ENCODE measurements at regions not wholly inside any gene's neighbourhood (a gene's known extent, or its start where the extent isn't known, plus 50 kb on each side); places are given as distances from the start of the nearest gene placed in this dataset.

- Histone ChIP-seq H3K36me3 (ENCODE audit: low read depth) (no peaks in the 10 kb centered on the region), H2AFZ (peak overlapping the region; percentile 71), H3K4me1 (ENCODE audit: insufficient read depth) (peaks cover 25% of the 10 kb centered on the region), H3K9me3 (ENCODE audit: low read depth) (no peaks in the 10 kb centered on the region), H3K4me3 (peak overlapping the region; percentile 65), H3F3A (ENCODE audit: insufficient read depth) (peaks cover 16% of the 10 kb centered on the region), H4K20me1 (ENCODE audit: insufficient read depth) (no peaks in the 10 kb centered on the region), H3K79me2 (ENCODE audit: insufficient read depth) (no peaks in the 10 kb centered on the region), H3K9me2 (ENCODE audit: insufficient read depth) (no peaks in the 10 kb centered on the region), H3K27ac (peak overlapping the region; percentile 30; the same call in 1 of the 2 replicates), H3K27me3 (replicated peaks; ENCODE audit: insufficient read depth) (no peaks in the 10 kb centered on the region), H3K9ac (peak overlapping the region; percentile 31; the same call in 1 of the 2 replicates), H3K4me2 (ENCODE audit: unreplicated experiment) (peak overlapping the region; percentile 85)
- peak; percentile 49 for DNase-seq
- WGBS, 2 experiments (ENCODE audit: low coverage in 1 of 2, low lambda C conversion rate in 2 of 2, missing lambda C conversion rate in 2 of 2) = 1 to 3% methylated on average over 5 of the region's 5 CpGs
- TF ChIP-seq EZH2 (IDR thresholded peaks at IDR 0.05; ENCODE audit: insufficient read depth, poor library complexity, severe bottlenecking) (no peak), EZH2phosphoT487 (IDR thresholded peaks at IDR 0.05; ENCODE audit: insufficient read depth, low read depth) (no peak)
- in situ Hi-C loops (cut with MboI) = no loop called here
Observed at GRCh38 chr10:29692121-29692539, 57.4 kb upstream of the SVIL start.

- in situ Hi-C loops (cut with MboI) = no loop called here
- no peaks in the 10 kb centered on the region for H3K36me3 ChIP-seq (ENCODE audit: low read depth)
- peaks cover 25% of the 10 kb centered on the region for H3K4me1 ChIP-seq (ENCODE audit: insufficient read depth)
- H3K4me2 ChIP-seq (ENCODE audit: unreplicated experiment) = peak overlapping the region; percentile 85
- DNase-seq = peak; percentile 46
- peak overlapping the region; percentile 31; the same call in 1 of the 2 replicates for H3K9ac ChIP-seq
- no peak for TF ChIP-seq EZH2 (IDR thresholded peaks at IDR 0.05; ENCODE audit: insufficient read depth, poor library complexity, severe bottlenecking)
- no peak for TF ChIP-seq EZH2phosphoT487 (IDR thresholded peaks at IDR 0.05; ENCODE audit: insufficient read depth, low read depth)
- no peaks in the 10 kb centered on the region for H3K9me2 ChIP-seq (ENCODE audit: insufficient read depth)
- peak overlapping the region; percentile 30; the same call in 1 of the 2 replicates for H3K27ac ChIP-seq
- 15 to 18% methylated on average over 5 of the region's 5 CpGs for WGBS, 2 experiments (ENCODE audit: low coverage in 1 of 2, low lambda C conversion rate in 2 of 2, missing lambda C conversion rate in 2 of 2)
- no peaks in the 10 kb centered on the region for H3K27me3 ChIP-seq (replicated peaks; ENCODE audit: insufficient read depth)
- peaks cover 16% of the 10 kb centered on the region for H3F3A ChIP-seq (ENCODE audit: insufficient read depth)
- no peaks in the 10 kb centered on the region for H3K79me2 ChIP-seq (ENCODE audit: insufficient read depth)
- H4K20me1 ChIP-seq (ENCODE audit: insufficient read depth) = no peaks in the 10 kb centered on the region
- peak overlapping the region; percentile 65 for H3K4me3 ChIP-seq
- H2AFZ ChIP-seq = peak overlapping the region; percentile 71
- H3K9me3 ChIP-seq (ENCODE audit: low read depth) = no peaks in the 10 kb centered on the region
Observed at GRCh38 chr10:29691564-29692072, 56.8 kb upstream of the SVIL start.

- H2AFZ ChIP-seq = no peak overlapping the region
- 43 to 45% methylated on average over 7 of the region's 7 CpGs for WGBS, 2 experiments (ENCODE audit: low coverage in 1 of 2, low lambda C conversion rate in 2 of 2, missing lambda C conversion rate in 2 of 2)
- H3K27ac ChIP-seq = no peak overlapping the region
- no peaks in the 10 kb centered on the region for H3K36me3 ChIP-seq (ENCODE audit: low read depth)
- H3K9me3 ChIP-seq (ENCODE audit: low read depth) = no peaks in the 10 kb centered on the region
- in situ Hi-C loops (cut with MboI) = no loop called here
- no peaks in the 10 kb centered on the region for H3K9me2 ChIP-seq (ENCODE audit: insufficient read depth)
- peaks cover 16% of the 10 kb centered on the region for H3F3A ChIP-seq (ENCODE audit: insufficient read depth)
- no peaks in the 10 kb centered on the region for H3K79me2 ChIP-seq (ENCODE audit: insufficient read depth)
- H4K20me1 ChIP-seq (ENCODE audit: insufficient read depth) = no peaks in the 10 kb centered on the region
- peak overlapping the region; percentile 36 for H3K4me2 ChIP-seq (ENCODE audit: unreplicated experiment)
- peaks cover 25% of the 10 kb centered on the region for H3K4me1 ChIP-seq (ENCODE audit: insufficient read depth)
- no peak overlapping the region for H3K4me3 ChIP-seq
- H3K9ac ChIP-seq = no peak overlapping the region
- H3K27me3 ChIP-seq (replicated peaks; ENCODE audit: insufficient read depth) = no peaks in the 10 kb centered on the region
- TF ChIP-seq EZH2phosphoT487 (IDR thresholded peaks at IDR 0.05; ENCODE audit: insufficient read depth, low read depth) = no peak
- no peak for TF ChIP-seq EZH2 (IDR thresholded peaks at IDR 0.05; ENCODE audit: insufficient read depth, poor library complexity, severe bottlenecking)
- DNase-seq = peak; percentile 80
Observed at GRCh38 chr10:29689001-29689400, 54.2 kb upstream of the SVIL start.

- in situ Hi-C loops (cut with MboI) = no loop called here
- Histone ChIP-seq H3K9me2 (ENCODE audit: insufficient read depth) (no peaks in the 10 kb centered on the region), H3K9me3 (ENCODE audit: low read depth) (no peaks in the 10 kb centered on the region), H3K79me2 (ENCODE audit: insufficient read depth) (no peaks in the 10 kb centered on the region), H3K4me1 (ENCODE audit: insufficient read depth) (peaks cover 25% of the 10 kb centered on the region), H2AFZ (no peak overlapping the region), H3K4me3 (no peak overlapping the region), H3K36me3 (ENCODE audit: low read depth) (no peaks in the 10 kb centered on the region), H3K27me3 (replicated peaks; ENCODE audit: insufficient read depth) (no peaks in the 10 kb centered on the region), H3K4me2 (ENCODE audit: unreplicated experiment) (peak overlapping the region; percentile 36), H3F3A (ENCODE audit: insufficient read depth) (peaks cover 16% of the 10 kb centered on the region), H4K20me1 (ENCODE audit: insufficient read depth) (no peaks in the 10 kb centered on the region), H3K9ac (no peak overlapping the region), H3K27ac (no peak overlapping the region)
- TF ChIP-seq EZH2phosphoT487 (IDR thresholded peaks at IDR 0.05; ENCODE audit: insufficient read depth, low read depth) (no peak), EZH2 (IDR thresholded peaks at IDR 0.05; ENCODE audit: insufficient read depth, poor library complexity, severe bottlenecking) (no peak)
- 17 to 26% methylated on average over 7 of the region's 7 CpGs for WGBS, 2 experiments (ENCODE audit: low coverage in 1 of 2, low lambda C conversion rate in 2 of 2, missing lambda C conversion rate in 2 of 2)
- DNase-seq = peak; percentile 7
Observed at GRCh38 chr10:29688230-29688661, 53.5 kb upstream of the SVIL start.

All from GM23248 (cell line).